ENCODE measurements at regions not wholly inside any gene's neighbourhood (a gene's known extent, or its start where the extent isn't known, plus 50 kb on each side); places are given as distances from the start of the nearest gene placed in this dataset.
"Not testable (repeated sequence)": the region's sequence is repeated elsewhere in the genome, so short reads cannot be mapped to it uniquely, and the experiment has no call there.

GRCh38 chr2:137913169-137913568 lies 51.1 kb upstream of the HNMT start:
- no peaks in the 10 kb centered on the region for H3K4me1 ChIP-seq
- H3K27me3 ChIP-seq: no peaks in the 10 kb centered on the region
- no peaks in the 10 kb centered on the region for H3K36me3 ChIP-seq (ENCODE audit: low read depth, missing control alignments)
- WGBS, 2 donors: 94 to 95% methylated on average over 4 of the region's 4 CpGs
- no peak for TF ChIP-seq CTCF (IDR thresholded peaks at IDR 0.05)
- TF ChIP-seq POLR2A (IDR thresholded peaks at IDR 0.05): no peak
- H3K27ac ChIP-seq: no peak overlapping the region
- no peaks in the 10 kb centered on the region for H3K9me3 ChIP-seq
- no peak overlapping the region for H3K4me3 ChIP-seq
- intact Hi-C loops (cut with DNase I; ENCODE audit: low total_unique reads): no loop called here
- no peak for DNase-seq

DNA sequence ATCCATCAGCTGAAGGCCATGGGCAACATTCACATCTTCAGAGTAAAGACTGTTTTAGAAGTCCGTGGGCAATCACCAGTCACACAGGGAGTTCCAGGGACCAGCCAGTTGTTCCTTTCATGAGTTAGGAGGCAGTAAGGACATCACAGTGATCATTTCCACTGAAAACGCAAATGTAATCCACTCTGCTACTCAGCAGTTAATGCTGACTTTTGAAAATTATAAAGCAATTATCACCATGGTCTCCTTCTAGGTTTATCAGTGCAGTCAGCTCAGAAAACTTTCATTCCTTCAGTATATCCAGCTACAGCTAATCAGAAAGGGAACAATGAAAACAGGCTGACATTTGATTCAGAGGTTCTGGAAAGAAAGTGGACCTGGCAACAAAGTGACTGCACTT lies 50.6 kb upstream of the HNMT start:
- H3K27me3 ChIP-seq; intact Hi-C loops (cut with DNase I; ENCODE audit: low total_unique reads); H3K36me3 ChIP-seq (ENCODE audit: low read depth, missing control alignments); H3K4me1 ChIP-seq; DNase-seq; H3K9me3 ChIP-seq; H3K4me3 ChIP-seq; H3K27ac ChIP-seq: not testable (repeated sequence)
- 82 to 96% methylated on average over 2 of the region's 2 CpGs for WGBS, 2 donors
